ENCODE measurements at regions not wholly inside any gene's neighbourhood (a gene's known extent, or its start where the extent isn't known, plus 50 kb on each side); places are given as distances from the start of the nearest gene placed in this dataset.

DNA sequence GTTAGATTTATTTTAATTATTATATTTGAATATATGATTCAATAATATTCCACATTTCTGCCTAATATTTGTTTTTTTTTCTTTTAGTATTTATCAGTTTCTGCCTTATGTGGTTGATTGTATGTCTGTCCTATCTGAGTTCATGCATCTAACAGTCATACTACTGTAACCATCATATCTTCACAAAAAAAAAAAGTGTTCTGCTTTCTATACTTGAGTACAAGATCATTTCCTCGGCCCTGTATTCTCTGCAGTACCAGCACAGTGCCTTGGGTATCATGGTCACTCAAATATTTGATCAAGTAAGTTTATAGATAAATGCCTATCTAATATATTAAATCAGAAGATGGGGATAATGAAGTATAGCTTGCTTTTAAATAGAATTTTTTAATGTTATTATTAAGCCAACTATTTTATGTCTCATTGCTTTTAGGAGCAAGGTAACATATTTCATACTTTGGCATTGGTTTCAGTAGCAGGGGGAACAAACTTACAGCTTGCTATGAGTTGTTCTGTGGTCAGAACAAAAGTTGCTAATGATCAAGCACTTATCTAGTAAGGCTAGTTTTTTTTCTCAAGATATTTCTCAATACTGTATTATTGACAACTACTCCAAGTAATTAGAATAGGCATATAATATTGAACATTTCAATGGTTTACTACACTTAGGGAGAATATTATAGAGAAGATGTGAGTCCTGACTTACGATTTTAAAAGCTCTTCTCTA, 290.5 kb upstream of the FBXO33 start:
- Mint-ChIP-seq H3K27me3 (ENCODE audit: insufficient read depth, low read depth, poor library complexity) (peaks cover 2% of the 10 kb centered on the region), H3K4me3 (no peak overlapping the region), H3K4me1 (no peaks in the 10 kb centered on the region), H3K36me3 (ENCODE audit: low read depth) (no peaks in the 10 kb centered on the region), H3K27ac (no peak overlapping the region), H3K9me3 (no peaks in the 10 kb centered on the region)
- TF ChIP-seq ZNF114 (CRISPR knock-in tag; IDR thresholded peaks at IDR 0.05), result no peak
- TF ChIP-seq, protein P1, sequence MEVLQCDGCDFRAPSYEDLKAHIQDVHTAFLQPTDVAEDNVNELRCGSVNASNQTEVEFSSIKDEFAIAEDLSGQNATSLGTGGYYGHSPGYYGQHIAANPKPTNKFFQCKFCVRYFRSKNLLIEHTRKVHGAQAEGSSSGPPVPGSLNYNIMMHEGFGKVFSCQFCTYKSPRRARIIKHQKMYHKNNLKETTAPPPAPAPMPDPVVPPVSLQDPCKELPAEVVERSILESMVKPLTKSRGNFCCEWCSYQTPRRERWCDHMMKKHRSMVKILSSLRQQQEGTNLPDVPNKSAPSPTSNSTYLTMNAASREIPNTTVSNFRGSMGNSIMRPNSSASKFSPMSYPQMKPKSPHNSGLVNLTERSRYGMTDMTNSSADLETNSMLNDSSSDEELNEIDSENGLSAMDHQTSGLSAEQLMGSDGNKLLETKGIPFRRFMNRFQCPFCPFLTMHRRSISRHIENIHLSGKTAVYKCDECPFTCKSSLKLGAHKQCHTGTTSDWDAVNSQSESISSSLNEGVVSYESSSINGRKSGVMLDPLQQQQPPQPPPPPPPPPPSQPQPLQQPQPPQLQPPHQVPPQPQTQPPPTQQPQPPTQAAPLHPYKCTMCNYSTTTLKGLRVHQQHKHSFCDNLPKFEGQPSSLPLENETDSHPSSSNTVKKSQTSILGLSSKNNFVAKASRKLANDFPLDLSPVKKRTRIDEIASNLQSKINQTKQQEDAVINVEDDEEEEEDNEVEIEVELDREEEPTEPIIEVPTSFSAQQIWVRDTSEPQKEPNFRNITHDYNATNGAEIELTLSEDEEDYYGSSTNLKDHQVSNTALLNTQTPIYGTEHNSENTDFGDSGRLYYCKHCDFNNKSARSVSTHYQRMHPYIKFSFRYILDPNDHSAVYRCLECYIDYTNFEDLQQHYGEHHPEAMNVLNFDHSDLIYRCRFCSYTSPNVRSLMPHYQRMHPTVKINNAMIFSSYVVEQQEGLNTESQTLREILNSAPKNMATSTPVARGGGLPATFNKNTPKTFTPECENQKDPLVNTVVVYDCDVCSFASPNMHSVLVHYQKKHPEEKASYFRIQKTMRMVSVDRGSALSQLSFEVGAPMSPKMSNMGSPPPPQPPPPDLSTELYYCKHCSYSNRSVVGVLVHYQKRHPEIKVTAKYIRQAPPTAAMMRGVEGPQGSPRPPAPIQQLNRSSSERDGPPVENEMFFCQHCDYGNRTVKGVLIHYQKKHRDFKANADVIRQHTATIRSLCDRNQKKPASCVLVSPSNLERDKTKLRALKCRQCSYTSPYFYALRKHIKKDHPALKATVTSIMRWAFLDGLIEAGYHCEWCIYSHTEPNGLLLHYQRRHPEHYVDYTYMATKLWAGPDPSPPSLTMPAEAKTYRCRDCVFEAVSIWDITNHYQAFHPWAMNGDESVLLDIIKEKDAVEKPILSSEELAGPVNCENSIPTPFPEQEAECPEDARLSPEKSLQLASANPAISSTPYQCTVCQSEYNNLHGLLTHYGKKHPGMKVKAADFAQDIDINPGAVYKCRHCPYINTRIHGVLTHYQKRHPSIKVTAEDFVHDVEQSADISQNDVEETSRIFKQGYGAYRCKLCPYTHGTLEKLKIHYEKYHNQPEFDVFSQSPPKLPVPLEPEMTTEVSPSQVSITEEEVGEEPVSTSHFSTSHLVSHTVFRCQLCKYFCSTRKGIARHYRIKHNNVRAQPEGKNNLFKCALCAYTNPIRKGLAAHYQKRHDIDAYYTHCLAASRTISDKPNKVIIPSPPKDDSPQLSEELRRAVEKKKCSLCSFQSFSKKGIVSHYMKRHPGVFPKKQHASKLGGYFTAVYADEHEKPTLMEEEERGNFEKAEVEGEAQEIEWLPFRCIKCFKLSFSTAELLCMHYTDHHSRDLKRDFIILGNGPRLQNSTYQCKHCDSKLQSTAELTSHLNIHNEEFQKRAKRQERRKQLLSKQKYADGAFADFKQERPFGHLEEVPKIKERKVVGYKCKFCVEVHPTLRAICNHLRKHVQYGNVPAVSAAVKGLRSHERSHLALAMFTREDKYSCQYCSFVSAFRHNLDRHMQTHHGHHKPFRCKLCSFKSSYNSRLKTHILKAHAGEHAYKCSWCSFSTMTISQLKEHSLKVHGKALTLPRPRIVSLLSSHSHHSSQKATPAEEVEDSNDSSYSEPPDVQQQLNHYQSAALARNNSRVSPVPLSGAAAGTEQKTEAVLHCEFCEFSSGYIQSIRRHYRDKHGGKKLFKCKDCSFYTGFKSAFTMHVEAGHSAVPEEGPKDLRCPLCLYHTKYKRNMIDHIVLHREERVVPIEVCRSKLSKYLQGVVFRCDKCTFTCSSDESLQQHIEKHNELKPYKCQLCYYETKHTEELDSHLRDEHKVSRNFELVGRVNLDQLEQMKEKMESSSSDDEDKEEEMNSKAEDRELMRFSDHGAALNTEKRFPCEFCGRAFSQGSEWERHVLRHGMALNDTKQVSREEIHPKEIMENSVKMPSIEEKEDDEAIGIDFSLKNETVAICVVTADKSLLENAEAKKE (CRISPR knock-in tag; IDR thresholded peaks at IDR 0.05), result no peak
- TF ChIP-seq EZH2 (IDR thresholded peaks at IDR 0.05; ENCODE audit: low read depth, unreplicated experiment), result no peak
- TF ChIP-seq, protein P2, sequence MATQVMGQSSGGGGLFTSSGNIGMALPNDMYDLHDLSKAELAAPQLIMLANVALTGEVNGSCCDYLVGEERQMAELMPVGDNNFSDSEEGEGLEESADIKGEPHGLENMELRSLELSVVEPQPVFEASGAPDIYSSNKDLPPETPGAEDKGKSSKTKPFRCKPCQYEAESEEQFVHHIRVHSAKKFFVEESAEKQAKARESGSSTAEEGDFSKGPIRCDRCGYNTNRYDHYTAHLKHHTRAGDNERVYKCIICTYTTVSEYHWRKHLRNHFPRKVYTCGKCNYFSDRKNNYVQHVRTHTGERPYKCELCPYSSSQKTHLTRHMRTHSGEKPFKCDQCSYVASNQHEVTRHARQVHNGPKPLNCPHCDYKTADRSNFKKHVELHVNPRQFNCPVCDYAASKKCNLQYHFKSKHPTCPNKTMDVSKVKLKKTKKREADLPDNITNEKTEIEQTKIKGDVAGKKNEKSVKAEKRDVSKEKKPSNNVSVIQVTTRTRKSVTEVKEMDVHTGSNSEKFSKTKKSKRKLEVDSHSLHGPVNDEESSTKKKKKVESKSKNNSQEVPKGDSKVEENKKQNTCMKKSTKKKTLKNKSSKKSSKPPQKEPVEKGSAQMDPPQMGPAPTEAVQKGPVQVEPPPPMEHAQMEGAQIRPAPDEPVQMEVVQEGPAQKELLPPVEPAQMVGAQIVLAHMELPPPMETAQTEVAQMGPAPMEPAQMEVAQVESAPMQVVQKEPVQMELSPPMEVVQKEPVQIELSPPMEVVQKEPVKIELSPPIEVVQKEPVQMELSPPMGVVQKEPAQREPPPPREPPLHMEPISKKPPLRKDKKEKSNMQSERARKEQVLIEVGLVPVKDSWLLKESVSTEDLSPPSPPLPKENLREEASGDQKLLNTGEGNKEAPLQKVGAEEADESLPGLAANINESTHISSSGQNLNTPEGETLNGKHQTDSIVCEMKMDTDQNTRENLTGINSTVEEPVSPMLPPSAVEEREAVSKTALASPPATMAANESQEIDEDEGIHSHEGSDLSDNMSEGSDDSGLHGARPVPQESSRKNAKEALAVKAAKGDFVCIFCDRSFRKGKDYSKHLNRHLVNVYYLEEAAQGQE (IDR thresholded peaks at IDR 0.05; ENCODE audit: unreplicated experiment), result no peak
- TF ChIP-seq, protein P3, sequence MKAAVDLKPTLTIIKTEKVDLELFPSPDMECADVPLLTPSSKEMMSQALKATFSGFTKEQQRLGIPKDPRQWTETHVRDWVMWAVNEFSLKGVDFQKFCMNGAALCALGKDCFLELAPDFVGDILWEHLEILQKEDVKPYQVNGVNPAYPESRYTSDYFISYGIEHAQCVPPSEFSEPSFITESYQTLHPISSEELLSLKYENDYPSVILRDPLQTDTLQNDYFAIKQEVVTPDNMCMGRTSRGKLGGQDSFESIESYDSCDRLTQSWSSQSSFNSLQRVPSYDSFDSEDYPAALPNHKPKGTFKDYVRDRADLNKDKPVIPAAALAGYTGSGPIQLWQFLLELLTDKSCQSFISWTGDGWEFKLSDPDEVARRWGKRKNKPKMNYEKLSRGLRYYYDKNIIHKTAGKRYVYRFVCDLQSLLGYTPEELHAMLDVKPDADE (IDR thresholded peaks at IDR 0.05), result no peak
- TF ChIP-seq EZH2phosphoT487 (IDR thresholded peaks at IDR 0.05; ENCODE audit: unreplicated experiment), result no peak
- TF ChIP-seq NANOG (IDR thresholded peaks at IDR 0.05; ENCODE audit: borderline replicate concordance), result no peak
- TF ChIP-seq POLR2AphosphoS5 (IDR thresholded peaks at IDR 0.05; ENCODE audit: low read depth), result no peak
- TF ChIP-seq STAT1 (IDR thresholded peaks at IDR 0.05; ENCODE audit: unreplicated experiment), result no peak
- no peak for TF ChIP-seq CREB1 (CRISPR knock-in tag; IDR thresholded peaks at IDR 0.05; ENCODE audit: low read depth)
- TF ChIP-seq, protein P4, sequence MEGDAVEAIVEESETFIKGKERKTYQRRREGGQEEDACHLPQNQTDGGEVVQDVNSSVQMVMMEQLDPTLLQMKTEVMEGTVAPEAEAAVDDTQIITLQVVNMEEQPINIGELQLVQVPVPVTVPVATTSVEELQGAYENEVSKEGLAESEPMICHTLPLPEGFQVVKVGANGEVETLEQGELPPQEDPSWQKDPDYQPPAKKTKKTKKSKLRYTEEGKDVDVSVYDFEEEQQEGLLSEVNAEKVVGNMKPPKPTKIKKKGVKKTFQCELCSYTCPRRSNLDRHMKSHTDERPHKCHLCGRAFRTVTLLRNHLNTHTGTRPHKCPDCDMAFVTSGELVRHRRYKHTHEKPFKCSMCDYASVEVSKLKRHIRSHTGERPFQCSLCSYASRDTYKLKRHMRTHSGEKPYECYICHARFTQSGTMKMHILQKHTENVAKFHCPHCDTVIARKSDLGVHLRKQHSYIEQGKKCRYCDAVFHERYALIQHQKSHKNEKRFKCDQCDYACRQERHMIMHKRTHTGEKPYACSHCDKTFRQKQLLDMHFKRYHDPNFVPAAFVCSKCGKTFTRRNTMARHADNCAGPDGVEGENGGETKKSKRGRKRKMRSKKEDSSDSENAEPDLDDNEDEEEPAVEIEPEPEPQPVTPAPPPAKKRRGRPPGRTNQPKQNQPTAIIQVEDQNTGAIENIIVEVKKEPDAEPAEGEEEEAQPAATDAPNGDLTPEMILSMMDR (conservative IDR thresholded peaks at IDR 0.05; ENCODE audit: low read depth in 2 of 2), result no peak
- no peak for TF ChIP-seq JUNB (IDR thresholded peaks at IDR 0.05; ENCODE audit: unreplicated experiment)
- no peak for TF ChIP-seq ZNF331 (CRISPR knock-in tag; IDR thresholded peaks at IDR 0.05; ENCODE audit: low read depth)
- ATAC-seq, result no peak
- H3K4me2 ChIP-seq, result no peak overlapping the region
- H3K79me2 ChIP-seq (replicated peaks; ENCODE audit: insufficient read depth), result no peaks in the 10 kb centered on the region
- no peaks in the 10 kb centered on the region for H3K9me2 ChIP-seq (ENCODE audit: insufficient read depth)
- H3K27ac ChIP-seq (ENCODE audit: low read depth), result no peak overlapping the region
- H3K36me3 ChIP-seq (ENCODE audit: insufficient read depth), result no peaks in the 10 kb centered on the region
- H3K4me3 ChIP-seq, result no peak overlapping the region
- no peaks in the 10 kb centered on the region for H3K4me1 ChIP-seq (ENCODE audit: insufficient read depth)
- no peak overlapping the region for H2AFZ ChIP-seq
- no peaks in the 10 kb centered on the region for H3K27me3 ChIP-seq (ENCODE audit: insufficient read depth)
- DNase-seq (ENCODE audit: low spot score), result no peak
- H4K20me1 ChIP-seq (replicated peaks; ENCODE audit: insufficient read depth), result no peaks in the 10 kb centered on the region
- H3F3A ChIP-seq (replicated peaks; ENCODE audit: low read depth), result no peaks in the 10 kb centered on the region

Data from GM23338 (cell line).